ENCODE measurements at regions not wholly inside any gene's neighbourhood (a gene's known extent, or its start where the extent isn't known, plus 50 kb on each side); places are given as distances from the start of the nearest gene placed in this dataset.

GRCh38 chr2:122100346-122100745 is 344.9 kb downstream of the TSN start:
- CTCF ChIA-PET: no interaction called here
- TF ChIP-seq CTCF (IDR thresholded peaks at IDR 0.05; ENCODE audit: control extremely low read depth, extremely low read depth, low read depth, missing control alignments): no peak
- POLR2A ChIA-PET: no interaction called here
- DNase-seq (ENCODE audit: extremely low spot score): no peak

- ChIA-PET POLR2A (no interaction called here), CTCF (no interaction called here)
- DNase-seq (ENCODE audit: extremely low spot score): no peak
- no peak for TF ChIP-seq CTCF (IDR thresholded peaks at IDR 0.05; ENCODE audit: control extremely low read depth, extremely low read depth, low read depth, missing control alignments)
These were observed 345.3 kb downstream of the TSN start for GRCh38 chr2:122100756-122101155.

GRCh38 chr2:122101319-122101718 is 345.9 kb downstream of the TSN start:
- no peak for DNase-seq (ENCODE audit: extremely low spot score)
- CTCF ChIA-PET: interaction anchor here (1.4 kb wide), 1 partner anchor 129 kb away, joined by 3 read pairs; no protein-coding TSS in a partner anchor
- POLR2A ChIA-PET: no interaction called here
- TF ChIP-seq CTCF (IDR thresholded peaks at IDR 0.05; ENCODE audit: control extremely low read depth, extremely low read depth, low read depth, missing control alignments): no peak

- ChIA-PET POLR2A (no interaction called here), CTCF (no interaction called here)
- DNase-seq (ENCODE audit: extremely low spot score): no peak
- TF ChIP-seq CTCF (IDR thresholded peaks at IDR 0.05; ENCODE audit: control extremely low read depth, extremely low read depth, low read depth, missing control alignments): no peak
These were observed 349.9 kb downstream of the TSN start for GRCh38 chr2:122105171-122105876.

GRCh38 chr2:122105877-122106206 is 350.4 kb downstream of the TSN start:
- no peak for DNase-seq (ENCODE audit: extremely low spot score)
- POLR2A ChIA-PET: no interaction called here
- TF ChIP-seq CTCF (IDR thresholded peaks at IDR 0.05; ENCODE audit: control extremely low read depth, extremely low read depth, low read depth, missing control alignments): no peak
- CTCF ChIA-PET: no interaction called here

- POLR2A ChIA-PET: no interaction called here
- TF ChIP-seq CTCF (IDR thresholded peaks at IDR 0.05; ENCODE audit: control extremely low read depth, extremely low read depth, low read depth, missing control alignments): no peak
- no peak for DNase-seq (ENCODE audit: extremely low spot score)
- CTCF ChIA-PET: interaction anchor here (0.7 kb wide), 1 partner anchor 12 kb away, joined by 3 read pairs; no protein-coding TSS in a partner anchor
These were observed 352.7 kb downstream of the TSN start for GRCh38 chr2:122108186-122108585.

Measured in GM10248 (cell line).